ENCODE measurements at regions not wholly inside any gene's neighbourhood (a gene's known extent, or its start where the extent isn't known, plus 50 kb on each side); places are given as distances from the start of the nearest gene placed in this dataset.
A peak's percentile ranks its signal among the peaks of the same experiment; 100 is the strongest.

DNA sequence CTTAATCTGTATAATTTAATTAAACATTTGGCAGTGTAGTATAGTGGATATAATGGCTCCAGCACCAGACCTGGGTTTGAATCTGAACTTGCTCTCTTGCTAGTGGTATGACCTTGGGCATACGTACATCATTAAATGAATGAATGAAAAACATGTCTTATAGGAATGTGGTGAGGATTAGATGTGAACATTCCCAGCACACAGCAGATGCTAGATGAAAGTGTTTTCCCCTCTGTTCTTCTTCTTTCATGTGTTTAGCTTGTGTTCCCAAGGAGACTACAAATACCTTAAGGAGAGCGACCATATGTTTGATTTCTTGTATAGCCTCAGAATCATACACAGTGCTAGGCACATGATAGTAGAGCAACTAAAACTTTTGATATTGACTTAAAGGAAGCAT is 56.5 kb downstream of the CT47B1 start:
- no peak for DNase-seq

DNA sequence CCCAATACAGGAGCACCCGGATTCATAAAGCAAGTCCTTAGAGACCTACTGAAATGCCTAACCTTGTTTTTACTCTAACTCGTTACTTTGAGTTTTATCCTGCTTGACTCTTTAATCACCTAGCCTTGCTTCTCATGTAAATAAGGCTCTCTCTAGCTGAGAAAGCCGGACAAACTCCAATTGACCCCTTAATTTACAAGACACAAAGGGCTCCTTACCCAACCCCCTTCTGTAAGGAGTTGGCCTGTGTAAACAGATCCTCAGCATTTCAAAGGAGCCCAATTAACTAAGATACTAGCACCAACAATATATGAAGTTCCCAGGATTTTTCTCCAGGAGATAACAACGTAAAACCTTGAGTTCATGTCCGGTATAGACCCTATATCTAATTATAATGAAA is 61.7 kb downstream of the CT47B1 start:
- DNase-seq = no peak

DNA sequence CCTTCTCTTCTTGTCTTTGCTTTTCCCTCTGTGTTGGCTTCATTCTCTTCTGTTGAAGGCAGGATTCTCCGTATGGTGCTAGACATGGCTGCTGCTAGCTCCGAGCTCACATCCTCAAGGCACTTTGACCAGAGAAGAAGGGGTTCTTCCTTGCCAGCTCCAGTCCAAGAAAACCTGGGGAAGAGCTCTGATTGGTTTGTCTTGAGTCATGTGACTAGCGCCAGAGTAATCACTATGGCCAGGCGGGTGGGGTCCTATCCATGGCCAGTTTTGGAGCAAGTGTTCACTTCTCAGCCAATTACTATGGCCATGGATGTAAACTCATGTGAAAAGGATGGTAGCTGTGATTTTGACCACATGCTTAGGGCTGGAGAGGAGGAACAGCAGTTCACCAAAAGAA is 74.2 kb downstream of the CT47B1 start:
- no peak for DNase-seq

DNA sequence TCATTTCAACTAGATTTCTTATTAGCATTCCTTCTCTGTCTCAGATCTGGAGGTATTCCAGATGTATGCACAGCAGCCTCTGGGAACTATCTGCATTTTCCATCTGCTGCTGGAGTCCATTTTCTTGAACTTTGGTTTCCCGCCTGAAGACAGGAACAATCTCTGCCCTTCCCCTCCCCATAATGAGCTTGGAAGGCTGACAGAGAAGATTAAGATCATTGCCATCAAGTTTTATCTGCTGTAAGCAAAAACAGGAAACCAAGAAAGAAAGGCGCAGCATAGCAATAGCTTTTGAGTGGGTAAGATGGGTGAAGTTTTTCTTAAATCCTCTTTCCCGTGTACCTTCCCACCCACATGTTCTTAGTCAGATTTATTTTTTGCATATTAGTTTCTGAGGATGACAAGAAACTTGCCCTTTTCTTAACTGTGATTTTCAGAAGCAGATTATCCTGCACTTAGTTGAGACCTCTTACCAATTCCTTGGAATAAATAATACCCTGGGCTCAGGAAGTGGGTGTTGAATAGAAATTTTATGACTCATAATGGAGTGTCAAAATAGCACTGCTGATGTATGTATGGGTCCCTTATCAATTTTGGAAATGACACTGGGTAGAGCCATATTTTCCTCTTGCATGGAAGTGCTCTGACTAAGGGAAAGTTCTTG is 78.3 kb downstream of the CT47B1 start:
- DNase-seq = no peak

DNA sequence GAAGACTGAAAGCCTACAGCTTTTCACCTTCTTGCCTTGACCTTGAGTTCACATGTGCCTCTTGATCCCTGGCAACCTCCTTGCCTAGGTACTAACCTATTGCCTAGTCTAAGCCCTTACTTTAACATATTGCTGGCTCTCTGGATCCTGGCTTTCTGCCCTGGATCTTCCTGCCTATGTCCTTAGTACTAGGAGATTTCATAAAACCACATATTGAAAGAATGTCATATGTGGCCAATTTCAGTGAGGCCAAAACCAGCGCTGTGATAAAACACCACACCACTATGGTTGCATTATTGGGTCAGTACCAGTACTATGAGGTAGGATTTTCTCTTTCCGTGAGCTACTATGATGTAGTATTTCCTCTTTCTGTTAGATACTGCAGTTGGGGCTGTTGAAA is 80.4 kb downstream of the CT47B1 start:
- DNase-seq = no peak

DNA sequence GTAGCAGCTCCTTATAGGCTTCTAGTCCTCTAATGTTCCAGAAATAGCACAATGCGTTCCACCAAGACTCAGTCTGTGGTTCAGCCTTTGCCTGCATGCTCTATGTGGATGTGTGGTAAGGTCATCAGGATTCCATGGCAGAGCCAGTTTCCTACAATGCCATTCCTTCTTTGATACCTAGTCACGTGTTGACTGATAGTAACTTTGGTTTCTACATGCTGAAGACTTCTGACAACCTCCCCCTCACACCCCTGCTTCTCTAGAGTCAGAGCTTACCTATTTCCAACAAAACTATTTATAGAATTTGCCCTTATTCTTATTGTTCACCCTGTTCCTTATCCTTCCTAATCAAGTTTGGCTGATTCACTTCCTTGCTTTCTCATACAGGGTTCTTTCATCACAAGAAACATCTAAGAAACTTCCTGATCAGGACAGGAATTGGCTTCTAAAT is 81.1 kb downstream of the CT47B1 start:
- no peak for DNase-seq

DNA sequence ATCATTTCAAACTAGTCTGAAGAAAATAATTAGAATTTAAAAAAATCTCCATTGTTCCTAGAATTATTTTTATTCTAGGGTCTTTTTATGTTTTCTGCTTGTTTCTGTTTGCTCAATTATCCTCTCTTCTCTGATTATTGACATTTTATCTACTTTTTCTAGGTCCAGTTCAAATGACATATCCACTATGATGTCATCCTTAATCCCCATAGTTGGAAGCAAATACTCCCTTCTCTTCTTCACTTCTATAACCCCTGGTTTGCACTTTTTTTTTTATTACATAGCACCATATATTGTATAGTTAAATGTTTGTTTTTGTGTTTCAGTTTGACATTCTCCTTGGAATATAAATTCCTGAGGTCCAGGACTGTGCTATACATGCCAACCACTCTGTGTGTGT is 82.6 kb downstream of the CT47B1 start:
- DNase-seq = no peak

DNA sequence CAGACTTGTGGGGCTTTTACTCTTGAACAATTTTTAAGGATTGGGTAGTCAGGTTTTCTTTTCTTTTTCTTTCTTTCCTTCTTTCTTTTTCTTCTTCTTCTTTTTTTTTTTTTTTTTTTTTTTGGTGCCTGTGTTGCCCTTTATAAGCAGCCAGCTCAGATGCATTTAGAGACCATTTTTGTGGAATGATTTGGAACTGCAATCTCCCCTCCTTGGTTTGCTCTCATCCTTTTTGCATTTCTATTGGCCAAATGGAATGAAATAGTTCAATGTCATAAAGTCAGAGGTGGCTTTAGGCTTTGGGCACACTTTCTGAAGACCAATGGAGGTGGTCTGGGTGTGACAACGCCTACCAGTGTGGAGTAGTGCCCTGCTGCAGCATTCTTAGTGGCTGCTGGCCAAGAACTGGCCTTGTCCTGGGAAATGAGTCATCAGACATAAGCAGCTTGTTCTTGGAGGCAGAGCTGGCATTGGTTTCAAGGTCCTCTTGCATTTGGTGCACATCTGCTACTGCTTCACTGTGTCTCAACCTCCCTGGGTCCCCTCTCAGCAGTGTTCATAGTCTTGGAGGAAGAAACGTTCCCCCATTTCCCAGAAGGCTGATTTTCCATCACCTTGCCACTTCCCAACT is 84.5 kb downstream of the CT47B1 start:
- DNase-seq = no peak

DNA sequence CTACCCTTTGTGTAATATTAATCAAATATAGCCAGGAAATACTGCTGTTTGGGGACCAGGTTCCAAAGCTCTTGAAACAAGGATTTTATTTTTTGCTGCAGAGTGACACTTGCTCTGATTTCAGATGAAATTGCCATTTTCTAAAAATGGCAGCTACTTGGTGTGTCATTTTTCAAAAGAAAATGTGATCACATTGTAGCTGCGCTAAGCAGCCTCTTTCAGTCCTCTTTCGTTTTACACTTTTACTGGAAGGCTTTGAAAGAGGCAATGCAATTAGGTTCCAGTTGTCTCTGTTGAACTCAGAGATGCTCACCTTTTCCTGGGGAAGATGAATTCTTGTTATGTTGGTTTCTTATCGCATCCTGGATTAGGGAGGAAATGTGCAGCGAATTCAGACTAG is 85.1 kb downstream of the CT47B1 start:
- no peak for DNase-seq

DNA sequence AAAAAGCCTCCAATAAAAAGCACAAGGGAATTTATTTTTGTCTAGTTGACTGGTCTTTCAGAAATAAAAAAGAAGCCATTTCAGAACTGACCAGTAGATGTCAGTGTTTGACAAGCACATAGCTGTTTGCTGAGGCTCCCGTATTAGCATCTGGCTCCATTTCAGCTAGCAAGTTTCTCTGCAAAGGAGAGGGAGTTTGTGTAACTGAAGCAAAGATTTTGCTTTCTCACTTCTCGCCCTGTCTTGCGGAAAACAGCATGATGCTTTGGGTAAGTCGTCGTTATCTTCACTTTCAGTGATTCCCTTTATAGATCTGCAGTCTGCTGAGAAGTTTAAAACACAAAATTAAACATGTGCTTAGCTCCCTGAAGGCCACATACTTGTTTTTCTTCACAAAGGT is 85.5 kb downstream of the CT47B1 start:
- peak; percentile 5 to 31 for DNase-seq

DNA sequence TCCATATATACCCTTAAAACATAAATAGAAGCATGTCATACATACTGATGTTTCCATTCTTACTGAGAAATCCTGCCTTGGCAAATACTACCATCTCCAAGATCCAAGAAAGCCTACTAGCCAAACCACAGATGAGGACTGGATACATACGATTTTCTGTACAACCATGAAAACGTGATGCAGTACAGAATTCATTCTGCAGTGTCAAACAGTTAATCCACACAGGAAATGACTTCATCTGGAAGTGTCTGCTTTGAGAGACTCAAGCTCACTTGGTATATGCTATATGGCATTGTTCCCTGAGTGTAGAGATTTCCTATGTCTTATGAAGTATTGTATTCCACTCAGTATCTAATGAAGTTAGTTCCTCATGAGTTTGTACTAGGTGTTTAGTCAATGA is 94.3 kb downstream of the CT47B1 start:
- no peak for DNase-seq

DNA sequence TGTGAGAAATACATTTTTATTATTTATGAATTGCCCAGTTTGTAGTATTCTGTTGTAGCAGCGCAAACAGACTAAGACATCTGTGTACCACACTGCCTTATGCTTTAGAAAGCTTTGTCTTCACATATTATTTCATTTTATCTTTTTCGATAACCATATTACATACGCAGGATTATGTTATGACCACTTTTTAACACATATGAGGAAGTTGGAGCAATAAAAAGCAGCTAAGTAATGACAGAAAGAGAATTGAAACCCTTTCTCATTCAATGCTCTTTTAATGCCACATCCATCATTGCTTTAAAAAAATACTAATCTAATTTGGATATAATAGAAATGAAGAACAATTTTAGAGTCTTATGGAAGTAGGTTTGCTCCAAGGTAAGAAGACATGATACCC is 99.7 kb downstream of the CT47B1 start:
- DNase-seq = no peak

DNA sequence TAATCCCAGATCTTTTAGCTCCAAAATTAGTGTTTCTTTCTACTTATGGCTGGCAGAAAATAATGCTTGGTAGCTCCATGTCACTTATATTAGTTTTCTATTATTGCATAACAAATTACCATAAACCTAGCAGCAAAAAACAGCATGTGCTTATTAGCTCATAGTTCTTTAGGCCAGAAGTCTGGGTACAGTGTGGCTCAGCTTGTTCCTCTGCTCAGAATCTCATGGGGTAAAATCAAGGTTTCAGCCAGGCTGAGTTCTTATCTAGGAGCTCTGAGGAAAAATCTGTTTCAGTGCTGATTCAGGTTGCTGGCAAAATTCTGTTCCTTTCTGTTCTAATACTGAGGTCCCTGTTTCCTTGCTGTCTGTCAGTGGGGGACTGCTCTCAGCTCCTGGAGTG is 101.1 kb downstream of the CT47B1 start:
- no peak for DNase-seq

DNA sequence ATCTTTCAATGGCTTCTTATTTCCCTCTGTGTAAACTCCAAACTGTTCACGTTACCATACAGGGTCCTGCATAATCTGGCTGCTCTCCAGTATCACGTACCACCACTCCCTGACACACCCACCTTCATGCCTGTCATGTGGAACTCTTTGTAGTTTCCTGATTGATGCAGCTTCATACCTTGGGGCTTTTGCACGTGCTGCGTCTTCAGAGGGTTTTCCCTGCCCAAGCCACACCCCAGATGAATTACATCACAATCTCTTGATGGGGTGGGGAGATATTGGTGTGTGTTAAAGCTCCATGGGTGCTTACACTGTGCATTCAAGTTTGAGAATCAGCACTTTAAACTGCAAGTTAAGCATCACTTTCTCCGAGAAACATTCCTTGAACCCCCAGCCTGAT is 101.9 kb downstream of the CT47B1 start:
- no peak for DNase-seq

DNA sequence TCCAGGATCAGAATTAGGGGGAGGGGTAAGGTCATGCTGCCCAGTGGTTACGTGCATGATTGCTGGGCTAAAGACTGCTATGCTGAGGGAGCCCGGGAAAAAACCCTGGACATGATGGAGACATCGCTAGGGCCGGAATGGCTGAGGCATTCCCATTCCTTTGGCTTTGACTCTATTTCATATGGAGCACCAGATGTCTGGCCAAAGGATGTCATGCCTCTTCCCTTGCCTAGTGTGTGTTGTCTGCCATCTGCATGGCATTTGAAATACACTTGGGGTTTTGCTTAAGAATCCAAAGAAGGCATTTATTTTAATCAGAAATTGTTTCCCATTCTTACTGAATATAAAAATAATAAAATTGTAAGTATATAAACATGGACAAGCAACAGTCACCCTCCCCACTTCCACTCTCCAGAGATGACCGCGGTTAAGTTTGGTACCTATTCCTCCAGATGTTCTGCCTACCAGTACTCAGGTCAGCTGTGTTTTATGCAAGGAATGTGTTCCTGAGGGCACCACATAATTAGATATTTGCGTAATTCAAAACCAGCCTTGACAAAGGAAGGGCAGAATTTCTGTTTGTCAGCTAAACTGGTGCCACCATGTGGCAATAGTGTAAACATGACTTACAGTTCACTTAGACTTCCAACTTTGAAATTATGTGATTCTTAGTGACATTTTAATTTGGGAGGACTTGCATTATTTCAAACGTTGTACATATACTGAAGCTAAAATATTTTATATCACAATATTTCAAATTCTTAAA is 105.9 kb downstream of the CT47B1 start:
- DNase-seq = no peak

DNA sequence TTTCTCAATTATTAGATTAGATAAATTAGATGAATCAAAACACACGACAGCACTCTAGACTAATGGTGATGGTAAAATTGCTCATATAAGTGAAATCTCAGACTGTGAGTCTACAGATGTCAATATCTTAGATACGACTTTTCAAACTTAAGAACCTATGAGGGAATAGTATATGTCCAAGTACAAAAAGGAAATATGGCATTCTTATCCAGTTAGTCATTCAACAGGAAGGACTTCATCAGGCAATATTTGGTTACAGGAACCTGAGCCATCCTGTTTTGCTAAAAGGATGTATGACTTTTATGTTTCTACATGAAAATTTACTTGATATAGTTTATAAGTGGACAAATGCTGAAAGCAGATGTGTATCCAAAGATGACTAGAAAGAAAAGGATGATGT is 107.0 kb downstream of the CT47B1 start:
- no peak for DNase-seq

DNA sequence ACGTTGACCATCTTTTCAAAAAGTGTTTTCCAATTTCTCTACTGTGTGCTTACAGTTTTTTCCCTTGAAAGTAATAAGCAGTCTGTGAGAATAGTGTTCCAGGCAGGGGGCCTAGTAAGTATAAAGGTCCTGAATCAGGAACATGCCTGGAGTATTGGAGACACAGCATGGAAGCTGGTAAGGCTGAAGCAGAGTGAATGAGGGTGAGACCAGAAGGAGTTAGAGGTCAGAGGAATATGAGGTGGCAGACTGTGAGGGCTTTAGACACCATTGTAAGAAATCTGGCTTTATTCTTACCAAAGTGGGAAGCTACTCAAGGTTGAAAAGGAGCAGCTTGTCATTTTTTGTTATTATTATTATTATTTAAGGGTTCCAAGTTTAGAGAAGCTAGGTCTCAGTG is 107.4 kb downstream of the CT47B1 start:
- no peak for DNase-seq

DNA sequence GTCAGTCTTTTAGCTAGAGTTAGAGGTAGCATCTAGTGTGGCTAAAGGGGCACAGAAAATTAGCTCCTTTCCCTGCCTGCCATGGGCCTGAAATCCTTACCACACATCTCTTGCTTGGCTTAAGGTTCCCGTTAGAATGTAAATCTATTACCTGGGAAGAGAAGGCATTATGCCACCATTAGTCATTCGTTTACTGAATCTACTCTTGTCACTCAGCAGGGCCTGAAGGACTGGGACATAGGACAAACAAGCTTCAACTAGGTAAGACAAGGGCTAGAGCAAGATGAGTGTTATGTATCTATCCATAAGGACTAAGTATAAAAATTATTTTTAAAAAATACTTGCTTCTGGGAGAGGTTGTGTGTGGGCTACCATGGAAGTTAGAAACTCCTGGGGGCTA is 112.4 kb downstream of the CT47B1 start:
- DNase-seq = no peak

DNA sequence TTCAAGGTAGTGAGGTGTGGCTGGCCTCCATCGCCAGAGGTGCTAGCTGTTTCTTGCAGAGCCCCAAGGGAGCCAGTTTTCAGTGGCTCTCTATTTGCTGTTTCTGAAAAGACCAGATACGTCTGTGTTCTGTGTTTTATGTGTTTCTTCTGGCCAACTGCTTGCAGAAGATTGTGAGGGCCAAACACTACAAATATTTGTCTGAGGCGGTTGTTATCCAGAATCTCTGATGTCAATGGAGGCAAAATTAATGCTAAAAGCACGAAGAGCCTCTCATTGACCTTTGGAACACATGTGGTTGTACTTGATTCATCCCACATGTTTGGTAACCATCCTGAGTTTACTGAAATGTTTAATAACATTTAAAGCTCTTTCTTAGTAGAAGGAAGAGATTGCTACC is 113.9 kb downstream of the CT47B1 start:
- no peak for DNase-seq

DNA sequence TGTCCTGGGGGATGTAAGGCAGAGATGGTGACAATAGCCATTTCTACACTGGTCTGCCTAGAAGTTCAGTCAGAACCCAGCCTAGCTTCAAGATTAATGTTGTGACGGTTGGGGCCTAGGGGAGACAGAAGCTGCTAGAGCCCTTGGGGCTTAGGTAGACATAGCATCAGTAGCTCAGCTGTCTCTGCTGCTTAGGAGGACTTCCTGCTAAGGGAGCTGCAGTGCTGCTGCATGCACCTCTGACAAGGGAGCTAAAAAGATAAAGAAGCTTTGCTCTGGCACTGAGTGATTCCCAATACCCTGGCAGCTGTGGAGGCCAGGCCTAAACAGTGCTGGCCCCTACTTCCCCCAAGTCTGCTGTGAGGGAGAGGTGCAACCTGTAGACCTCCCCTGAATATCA is 116.0 kb downstream of the CT47B1 start:
- DNase-seq = no peak

DNA sequence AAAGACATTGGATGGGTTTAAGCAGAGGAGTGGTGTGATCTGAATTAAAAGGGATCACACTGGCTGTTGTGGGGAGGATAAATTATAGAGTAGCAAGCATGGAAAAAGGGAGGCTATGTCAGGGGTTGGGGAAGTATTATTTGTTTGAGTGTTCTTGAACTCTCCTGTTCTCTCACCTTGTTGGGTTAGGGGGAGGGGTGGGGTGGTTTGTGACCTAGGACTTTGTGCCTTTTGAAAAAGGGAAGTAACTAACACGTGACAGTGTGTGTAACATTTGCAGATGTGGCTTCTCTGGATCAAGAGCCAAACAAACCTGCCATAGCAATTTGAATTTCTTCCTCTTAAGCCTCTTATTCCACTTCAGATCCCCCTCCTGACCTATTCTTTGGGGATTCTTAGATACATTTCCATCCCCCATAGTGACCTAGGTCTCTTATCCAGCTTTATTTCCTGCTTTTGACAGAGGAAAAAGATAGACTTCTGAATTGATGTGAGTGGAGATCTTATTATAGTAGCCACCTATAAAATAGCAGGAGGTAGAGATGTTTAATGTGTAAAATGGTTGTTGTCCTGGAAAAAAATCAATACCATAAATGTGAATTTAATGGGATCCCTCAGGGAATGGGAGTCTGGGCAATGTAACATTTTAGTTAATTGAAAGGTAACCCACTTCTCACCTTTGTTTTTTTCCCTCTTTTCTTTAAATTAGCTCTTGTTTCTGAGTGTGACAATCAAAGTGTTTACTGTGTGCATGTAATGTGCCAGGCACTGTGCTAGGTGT is 120.4 kb downstream of the CT47B1 start:
- no peak for DNase-seq

DNA sequence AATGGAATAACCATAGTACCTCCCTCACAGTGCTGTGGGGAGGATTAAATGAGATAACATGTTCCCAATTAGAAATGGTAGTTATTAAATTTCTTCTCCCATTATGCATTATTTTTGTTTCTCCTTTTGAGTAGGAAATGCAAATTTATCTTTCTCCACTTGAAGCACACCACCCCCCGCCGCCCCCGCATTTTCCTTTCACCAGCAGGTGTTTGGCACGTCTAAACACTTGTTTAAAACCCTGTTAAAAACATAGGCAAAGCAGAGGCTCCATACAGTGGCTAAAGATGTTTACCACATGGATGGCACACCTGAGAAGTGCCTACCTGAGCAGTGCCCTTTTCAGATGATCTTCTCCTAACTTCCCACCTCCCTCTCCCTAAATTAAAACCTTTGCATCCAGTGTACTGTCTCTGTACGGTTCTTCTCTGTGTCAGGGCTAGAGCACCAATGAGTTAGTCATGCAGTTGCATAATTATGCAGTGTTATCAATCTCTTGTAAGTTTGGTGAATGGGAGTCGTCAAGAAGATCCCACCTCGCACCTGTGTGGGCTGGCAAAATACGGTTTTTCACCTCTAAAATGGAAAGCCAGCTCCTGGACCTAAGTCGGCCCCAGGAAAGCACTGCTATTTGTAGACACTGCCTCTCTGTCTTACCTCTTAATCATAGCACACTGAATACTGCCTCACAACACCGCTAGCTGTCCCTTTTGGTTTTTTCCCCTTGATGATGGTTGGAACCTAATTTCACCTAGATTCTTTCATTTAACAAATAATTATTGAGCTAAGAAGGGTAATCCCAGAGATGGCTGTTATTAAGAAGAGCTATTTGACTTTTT is 122.0 kb downstream of the CT47B1 start:
- peak; percentile 20 to 25 for DNase-seq

All from activated CD4-positive, alpha-beta T cell treated with anti-CD3 and anti-CD28 coated beads for 4 hours (primary cell).